IgD-negative memory B cell (primary cell): ENCODE measurements at regions not wholly inside any gene's neighbourhood (a gene's known extent, or its start where the extent isn't known, plus 50 kb on each side); places are given as distances from the start of the nearest gene placed in this dataset.
A peak's percentile ranks its signal among the peaks of the same experiment; 100 is the strongest.

Experiments
- H3K27ac Mint-ChIP-seq, 3 donors: one replicate each; pipeline ENCODE4 v1.8.0; 2020 to 2022; ENCODE audit warnings: mild to moderate bottlenecking in 3 of 3, mixed read lengths in 3 of 3, moderate library complexity in 1 of 3
- H3K27me3 Mint-ChIP-seq: one replicate; pipeline ENCODE4 v1.8.0; 2021; ENCODE audit warnings: mixed read lengths
- H3K36me3 Mint-ChIP-seq: one replicate; pipeline ENCODE4 v1.8.0; 2020; ENCODE audit warnings: mild to moderate bottlenecking, mixed read lengths
- H3K4me1 Mint-ChIP-seq, 3 donors: one replicate each; pipeline ENCODE4 v1.8.0; 2020 to 2022; ENCODE audit warnings: mixed read lengths in 3 of 3, mild to moderate bottlenecking in 1 of 3
- H3K4me3 Mint-ChIP-seq, 4 donors: one replicate each; pipeline ENCODE4 v1.8.0; 2020 to 2022; ENCODE audit warnings: mild to moderate bottlenecking in 4 of 4, mixed read lengths in 4 of 4, moderate library complexity in 3 of 4
- H3K9me3 Mint-ChIP-seq, 3 donors: one replicate each; pipeline ENCODE4 v1.8.0; 2020 to 2021; ENCODE audit warnings: mixed read lengths in 3 of 3, mild to moderate bottlenecking in 1 of 3

GRCh38 chr1:240008298-240008697 is 83.4 kb upstream of the FMN2 start:
- no peaks in the 10 kb centered on the region for H3K27me3 Mint-ChIP-seq
- no peaks in the 10 kb centered on the region for H3K36me3 Mint-ChIP-seq
- no peak overlapping the region for H3K4me3 Mint-ChIP-seq
- peaks cover 0 to 12% (median 10%) of the 10 kb centered on the region in 3 donors for H3K9me3 Mint-ChIP-seq
- no peak overlapping the region for H3K27ac Mint-ChIP-seq
- H3K4me1 Mint-ChIP-seq = no peaks in the 10 kb centered on the region

- Mint-ChIP-seq H3K9me3 (peaks cover 5 to 25% (median 11%) of the 10 kb centered on the region in 3 donors), H3K27ac (no peak overlapping the region), H3K36me3 (peaks cover 2% of the 10 kb centered on the region), H3K4me3 (no peak overlapping the region), H3K4me1 (no peaks in the 10 kb centered on the region), H3K27me3 (no peaks in the 10 kb centered on the region)
Observed at GRCh38 chr1:240014051-240014450, 77.6 kb upstream of the FMN2 start.

GRCh38 chr1:240018617-240019016 is 73.1 kb upstream of the FMN2 start:
- H3K27ac Mint-ChIP-seq = no peak overlapping the region
- peaks cover 6 to 18% (median 7%) of the 10 kb centered on the region in 3 donors for H3K9me3 Mint-ChIP-seq
- H3K4me1 Mint-ChIP-seq = no peaks in the 10 kb centered on the region
- peaks cover 2% of the 10 kb centered on the region for H3K36me3 Mint-ChIP-seq
- H3K4me3 Mint-ChIP-seq = no peak overlapping the region
- no peaks in the 10 kb centered on the region for H3K27me3 Mint-ChIP-seq

- Mint-ChIP-seq H3K36me3 (peaks cover 2% of the 10 kb centered on the region), H3K4me1 (no peaks in the 10 kb centered on the region), H3K27ac (no peak overlapping the region), H3K4me3 (no peak overlapping the region), H3K27me3 (no peaks in the 10 kb centered on the region), H3K9me3 (peaks cover 6 to 18% (median 10%) of the 10 kb centered on the region in 3 donors)
Observed at GRCh38 chr1:240019524-240019923, 72.2 kb upstream of the FMN2 start.

- no peak overlapping the region for H3K4me3 Mint-ChIP-seq
- H3K4me1 Mint-ChIP-seq = no peaks in the 10 kb centered on the region
- H3K27me3 Mint-ChIP-seq = no peaks in the 10 kb centered on the region
- peaks cover 2% of the 10 kb centered on the region for H3K36me3 Mint-ChIP-seq
- peaks cover 6 to 18% (median 10%) of the 10 kb centered on the region in 3 donors for H3K9me3 Mint-ChIP-seq
- no peak overlapping the region for H3K27ac Mint-ChIP-seq
Observed at GRCh38 chr1:240020871-240021270, 70.8 kb upstream of the FMN2 start.

GRCh38 chr1:240021709-240022108 is 70.0 kb upstream of the FMN2 start:
- H3K27me3 Mint-ChIP-seq = no peaks in the 10 kb centered on the region

GRCh38 chr1:240027059-240027462 is 64.6 kb upstream of the FMN2 start:
- H3K36me3 Mint-ChIP-seq = no peaks in the 10 kb centered on the region
- H3K4me1 Mint-ChIP-seq = peaks cover 0 to 1% (median 0%) of the 10 kb centered on the region in 3 donors
- no peaks in the 10 kb centered on the region for H3K27me3 Mint-ChIP-seq
- H3K27ac Mint-ChIP-seq = no peak overlapping the region
- H3K9me3 Mint-ChIP-seq = peaks cover 0 to 5% (median 0%) of the 10 kb centered on the region in 3 donors
- no peak overlapping the region for H3K4me3 Mint-ChIP-seq

More at GRCh38 chr1:240021709-240022108, 70.0 kb upstream of the FMN2 start:
- Mint-ChIP-seq H3K27ac (no peak overlapping the region), H3K9me3 (peaks cover 6 to 18% (median 10%) of the 10 kb centered on the region in 3 donors), H3K36me3 (peaks cover 2% of the 10 kb centered on the region), H3K4me1 (no peaks in the 10 kb centered on the region), H3K4me3 (no peak overlapping the region)

GRCh38 chr1:240029418-240029817 is 62.3 kb upstream of the FMN2 start:
- Mint-ChIP-seq H3K27me3 (no peaks in the 10 kb centered on the region), H3K36me3 (no peaks in the 10 kb centered on the region), H3K27ac (no peak overlapping the region), H3K4me3 (no peak overlapping the region), H3K4me1 (peaks cover 0 to 1% (median 0%) of the 10 kb centered on the region in 3 donors), H3K9me3 (peaks cover 0 to 2% (median 0%) of the 10 kb centered on the region in 3 donors)

GRCh38 chr1:240030236-240030635 is 61.4 kb upstream of the FMN2 start:
- no peak overlapping the region for H3K27ac Mint-ChIP-seq
- H3K4me3 Mint-ChIP-seq = no peak overlapping the region
- no peaks in the 10 kb centered on the region for H3K36me3 Mint-ChIP-seq
- H3K4me1 Mint-ChIP-seq = peaks cover 0 to 1% (median 0%) of the 10 kb centered on the region in 3 donors
- peaks cover 0 to 2% (median 0%) of the 10 kb centered on the region in 3 donors for H3K9me3 Mint-ChIP-seq
- H3K27me3 Mint-ChIP-seq = no peaks in the 10 kb centered on the region

- Mint-ChIP-seq H3K27ac (peak overlapping the region in 1 of 3 donors; percentile 67), H3K4me3 (no peak overlapping the region), H3K36me3 (no peaks in the 10 kb centered on the region), H3K27me3 (no peaks in the 10 kb centered on the region), H3K4me1 (peaks cover 0 to 1% (median 0%) of the 10 kb centered on the region in 3 donors), H3K9me3 (peaks cover 0 to 2% (median 0%) of the 10 kb centered on the region in 3 donors)
Observed at GRCh38 chr1:240031009-240031408, 60.7 kb upstream of the FMN2 start.

GRCh38 chr1:240031414-240031813 is 60.3 kb upstream of the FMN2 start:
- H3K27ac Mint-ChIP-seq = no peak overlapping the region
- no peaks in the 10 kb centered on the region for H3K36me3 Mint-ChIP-seq
- peaks cover 0 to 1% (median 0%) of the 10 kb centered on the region in 3 donors for H3K4me1 Mint-ChIP-seq
- peaks cover 0 to 2% (median 0%) of the 10 kb centered on the region in 3 donors for H3K9me3 Mint-ChIP-seq
- no peaks in the 10 kb centered on the region for H3K27me3 Mint-ChIP-seq
- no peak overlapping the region for H3K4me3 Mint-ChIP-seq

- H3K4me1 Mint-ChIP-seq = no peaks in the 10 kb centered on the region
Observed at GRCh38 chr1:240033406-240033805, 58.3 kb upstream of the FMN2 start.

GRCh38 chr1:240036526-240036925 is 55.2 kb upstream of the FMN2 start:
- no peaks in the 10 kb centered on the region for H3K27me3 Mint-ChIP-seq
- H3K27ac Mint-ChIP-seq = no peak overlapping the region
- no peaks in the 10 kb centered on the region for H3K4me1 Mint-ChIP-seq
- no peaks in the 10 kb centered on the region for H3K36me3 Mint-ChIP-seq
- peaks cover 0 to 2% (median 1%) of the 10 kb centered on the region in 3 donors for H3K9me3 Mint-ChIP-seq
- H3K4me3 Mint-ChIP-seq = no peak overlapping the region

More at GRCh38 chr1:240033406-240033805, 58.3 kb upstream of the FMN2 start:
- H3K27me3 Mint-ChIP-seq = no peaks in the 10 kb centered on the region
- H3K27ac Mint-ChIP-seq = no peak overlapping the region
- no peak overlapping the region for H3K4me3 Mint-ChIP-seq
- peaks cover 0 to 2% (median 0%) of the 10 kb centered on the region in 3 donors for H3K9me3 Mint-ChIP-seq
- H3K36me3 Mint-ChIP-seq = no peaks in the 10 kb centered on the region
